GM12864 (cell line): ENCODE measurements at regions not wholly inside any gene's neighbourhood (a gene's known extent, or its start where the extent isn't known, plus 50 kb on each side); places are given as distances from the start of the nearest gene placed in this dataset.

Experiments
- DNase-seq: peaks from one replicate; pipeline ENCODE4 v3.0.0-alpha.2; 2011; ENCODE audit warnings: low read depth
- H3K4me3 ChIP-seq: 2 replicates; pipeline ENCODE4 v1.5.1; 2011; ENCODE audit warnings: mild to moderate bottlenecking, low read depth, low read length, control low read depth
- CTCF ChIP-seq: IDR thresholded peaks from 2 replicates; pipeline ENCODE4 v1.5.1; 2011; ENCODE audit warnings: low read depth, mild to moderate bottlenecking, moderate library complexity, low read length, control low read depth, inconsistent platforms; ENCODE audit errors: missing control alignments

GRCh38 chr5:155746367-155747038 lies 580.5 kb upstream of the SGCD start:
- no peak overlapping the region for H3K4me3 ChIP-seq
- DNase-seq = no peak
- TF ChIP-seq CTCF = no peak

GRCh38 chr5:155750101-155750500 lies 576.9 kb upstream of the SGCD start:
- no peak for DNase-seq
- H3K4me3 ChIP-seq = no peak overlapping the region
- TF ChIP-seq CTCF = no peak

- no peak for DNase-seq
- H3K4me3 ChIP-seq = no peak overlapping the region
- TF ChIP-seq CTCF = no peak
Observed at GRCh38 chr5:155750571-155750970, 576.4 kb upstream of the SGCD start.

- DNase-seq = no peak
- no peak for TF ChIP-seq CTCF
Observed at GRCh38 chr5:155753943-155754581, 572.9 kb upstream of the SGCD start.

GRCh38 chr5:155759252-155759651 lies 567.7 kb upstream of the SGCD start:
- DNase-seq = no peak
- H3K4me3 ChIP-seq = no peak overlapping the region
- no peak for TF ChIP-seq CTCF

More at GRCh38 chr5:155753943-155754581, 572.9 kb upstream of the SGCD start:
- no peak overlapping the region for H3K4me3 ChIP-seq

GRCh38 chr5:155759984-155760383 lies 567.0 kb upstream of the SGCD start:
- no peak for DNase-seq
- no peak for TF ChIP-seq CTCF
- no peak overlapping the region for H3K4me3 ChIP-seq

GRCh38 chr5:155761502-155761901 lies 565.5 kb upstream of the SGCD start:
- DNase-seq = no peak
- H3K4me3 ChIP-seq = no peak overlapping the region
- no peak for TF ChIP-seq CTCF
